ENCODE measurements at regions not wholly inside any gene's neighbourhood (a gene's known extent, or its start where the extent isn't known, plus 50 kb on each side); places are given as distances from the start of the nearest gene placed in this dataset.

DNA sequence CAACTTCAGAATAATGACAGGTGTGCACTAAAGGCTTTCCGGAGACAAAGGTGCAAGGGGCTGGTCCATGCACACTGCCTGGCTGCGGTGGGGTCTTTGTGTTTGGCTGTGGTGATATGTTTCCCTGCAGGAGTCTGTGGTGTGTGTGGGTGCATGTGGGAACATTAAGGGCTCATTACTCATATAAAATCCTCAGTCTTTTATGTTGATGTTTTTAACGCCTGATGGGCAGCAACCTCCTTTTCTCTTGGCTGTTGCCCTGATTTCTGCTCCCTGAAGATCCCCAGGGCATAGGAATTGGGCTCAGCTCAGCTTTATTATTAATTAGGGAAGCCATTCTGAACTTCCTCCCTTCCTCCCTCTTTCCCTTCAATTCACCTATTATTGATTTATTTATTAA, 67.6 kb upstream of the SPAG17 start:
- TF ChIP-seq, protein P1, sequence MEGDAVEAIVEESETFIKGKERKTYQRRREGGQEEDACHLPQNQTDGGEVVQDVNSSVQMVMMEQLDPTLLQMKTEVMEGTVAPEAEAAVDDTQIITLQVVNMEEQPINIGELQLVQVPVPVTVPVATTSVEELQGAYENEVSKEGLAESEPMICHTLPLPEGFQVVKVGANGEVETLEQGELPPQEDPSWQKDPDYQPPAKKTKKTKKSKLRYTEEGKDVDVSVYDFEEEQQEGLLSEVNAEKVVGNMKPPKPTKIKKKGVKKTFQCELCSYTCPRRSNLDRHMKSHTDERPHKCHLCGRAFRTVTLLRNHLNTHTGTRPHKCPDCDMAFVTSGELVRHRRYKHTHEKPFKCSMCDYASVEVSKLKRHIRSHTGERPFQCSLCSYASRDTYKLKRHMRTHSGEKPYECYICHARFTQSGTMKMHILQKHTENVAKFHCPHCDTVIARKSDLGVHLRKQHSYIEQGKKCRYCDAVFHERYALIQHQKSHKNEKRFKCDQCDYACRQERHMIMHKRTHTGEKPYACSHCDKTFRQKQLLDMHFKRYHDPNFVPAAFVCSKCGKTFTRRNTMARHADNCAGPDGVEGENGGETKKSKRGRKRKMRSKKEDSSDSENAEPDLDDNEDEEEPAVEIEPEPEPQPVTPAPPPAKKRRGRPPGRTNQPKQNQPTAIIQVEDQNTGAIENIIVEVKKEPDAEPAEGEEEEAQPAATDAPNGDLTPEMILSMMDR (IDR thresholded peaks at IDR 0.05; ENCODE audit: insufficient read depth, low read depth, low read length): no peak
- no peak for TF ChIP-seq EZH2 (IDR thresholded peaks at IDR 0.05; ENCODE audit: insufficient read depth, low read length)

Measured in astrocyte (in vitro differentiated cells and primary cell).